ENCODE measurements at regions not wholly inside any gene's neighbourhood (a gene's known extent, or its start where the extent isn't known, plus 50 kb on each side); places are given as distances from the start of the nearest gene placed in this dataset.

DNA sequence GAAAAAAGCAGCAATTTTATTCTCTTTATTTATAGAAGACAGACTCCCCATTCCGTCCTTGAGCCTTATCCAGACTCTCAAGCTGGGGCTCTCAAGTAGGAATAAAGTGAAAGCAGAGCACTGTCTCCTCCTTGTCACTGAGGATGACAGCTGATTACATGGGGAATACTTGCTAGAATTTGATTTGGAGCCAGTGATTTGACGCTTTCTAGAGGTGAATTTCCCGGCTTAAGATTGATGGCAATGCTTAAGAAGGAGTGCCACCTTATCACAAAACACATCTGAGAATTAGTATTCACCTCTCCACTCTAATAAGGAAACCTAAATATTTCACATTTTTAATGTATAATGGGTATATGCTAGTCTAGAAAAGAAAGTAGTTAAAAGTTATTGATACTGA, 135.4 kb upstream of the SLC39A10 start:
- H3K27ac ChIP-seq: no peak overlapping the region
- no peaks in the 10 kb centered on the region for H3K27me3 ChIP-seq
- no peaks in the 10 kb centered on the region for H3K9me3 ChIP-seq
- no peaks in the 10 kb centered on the region for H3K36me3 ChIP-seq
- TF ChIP-seq POLR2AphosphoS5 (IDR thresholded peaks at IDR 0.05) (no peak), EP300 (IDR thresholded peaks at IDR 0.05) (no peak), POLR2A (IDR thresholded peaks at IDR 0.05) (no peak)
- TF ChIP-seq, protein P1, sequence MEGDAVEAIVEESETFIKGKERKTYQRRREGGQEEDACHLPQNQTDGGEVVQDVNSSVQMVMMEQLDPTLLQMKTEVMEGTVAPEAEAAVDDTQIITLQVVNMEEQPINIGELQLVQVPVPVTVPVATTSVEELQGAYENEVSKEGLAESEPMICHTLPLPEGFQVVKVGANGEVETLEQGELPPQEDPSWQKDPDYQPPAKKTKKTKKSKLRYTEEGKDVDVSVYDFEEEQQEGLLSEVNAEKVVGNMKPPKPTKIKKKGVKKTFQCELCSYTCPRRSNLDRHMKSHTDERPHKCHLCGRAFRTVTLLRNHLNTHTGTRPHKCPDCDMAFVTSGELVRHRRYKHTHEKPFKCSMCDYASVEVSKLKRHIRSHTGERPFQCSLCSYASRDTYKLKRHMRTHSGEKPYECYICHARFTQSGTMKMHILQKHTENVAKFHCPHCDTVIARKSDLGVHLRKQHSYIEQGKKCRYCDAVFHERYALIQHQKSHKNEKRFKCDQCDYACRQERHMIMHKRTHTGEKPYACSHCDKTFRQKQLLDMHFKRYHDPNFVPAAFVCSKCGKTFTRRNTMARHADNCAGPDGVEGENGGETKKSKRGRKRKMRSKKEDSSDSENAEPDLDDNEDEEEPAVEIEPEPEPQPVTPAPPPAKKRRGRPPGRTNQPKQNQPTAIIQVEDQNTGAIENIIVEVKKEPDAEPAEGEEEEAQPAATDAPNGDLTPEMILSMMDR (IDR thresholded peaks at IDR 0.05): no peak
- no peaks in the 10 kb centered on the region for H3K4me1 ChIP-seq
- H3K4me3 ChIP-seq: no peak overlapping the region
- no peak for DNase-seq
- intact Hi-C loops (cut with DNase I): no loop called here
- WGBS, 2 donors: 89 to 91% methylated on average over 3 of the region's 3 CpGs

DNA sequence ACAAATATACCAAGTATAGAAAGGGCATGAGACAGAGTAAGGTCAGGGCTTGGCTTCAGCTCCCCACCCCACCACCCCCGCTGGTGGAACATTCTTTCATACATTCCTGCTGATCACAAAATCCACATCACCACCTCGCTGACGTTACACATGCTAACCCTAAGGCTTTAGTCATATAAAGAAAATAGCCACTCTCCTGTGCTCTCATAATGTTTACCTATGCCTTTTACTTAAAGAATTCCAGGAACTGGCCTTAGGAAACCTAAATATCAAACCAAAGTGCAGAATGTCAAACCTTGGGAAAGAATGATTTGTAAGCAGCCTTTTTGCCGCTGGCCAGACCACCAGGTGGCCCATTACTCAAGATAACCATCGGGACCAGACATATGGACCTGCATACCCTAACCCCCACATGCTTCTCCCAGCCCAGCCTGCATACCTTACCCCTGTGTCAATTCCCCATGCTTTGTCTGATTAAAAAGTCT, 136.3 kb upstream of the SLC39A10 start:
- Histone ChIP-seq H3K27ac (no peak overlapping the region), H3K4me3 (no peak overlapping the region), H3K36me3 (no peaks in the 10 kb centered on the region), H3K27me3 (no peaks in the 10 kb centered on the region), H3K4me1 (no peaks in the 10 kb centered on the region), H3K9me3 (no peaks in the 10 kb centered on the region)
- TF ChIP-seq, protein P1 (IDR thresholded peaks at IDR 0.05): no peak
- TF ChIP-seq POLR2AphosphoS5 (IDR thresholded peaks at IDR 0.05) (no peak), POLR2A (IDR thresholded peaks at IDR 0.05) (no peak)
- DNase-seq: no peak
- WGBS, 2 donors: 83 to 90% methylated on average over 5 of the region's 5 CpGs
- intact Hi-C loops (cut with DNase I): no loop called here

DNA sequence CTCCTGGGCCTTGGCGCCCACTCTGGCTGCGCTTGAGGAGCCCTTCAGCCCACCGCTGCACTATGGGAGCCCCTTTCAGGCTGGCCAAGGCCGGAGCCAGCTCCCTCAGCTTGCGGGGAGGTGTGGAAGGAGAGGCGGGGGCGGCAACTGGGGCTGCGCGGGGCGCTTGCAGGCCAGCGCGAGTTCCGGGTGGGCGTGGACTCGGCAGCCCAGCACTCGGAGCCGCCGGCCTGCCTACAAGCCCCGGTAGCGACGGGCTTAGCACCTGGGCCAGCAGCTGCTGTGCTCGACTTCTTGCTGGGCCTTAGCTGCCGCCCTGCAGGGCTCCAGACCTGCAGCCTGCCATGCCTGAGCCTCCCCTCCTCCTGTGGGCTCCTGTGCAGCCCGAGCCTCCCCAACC, 141.5 kb upstream of the SLC39A10 start:
- 95 to 96% methylated on average over 24 of the region's 24 CpGs for WGBS, 2 donors
- Histone ChIP-seq H3K27me3 (no peaks in the 10 kb centered on the region), H3K4me3 (no peak overlapping the region), H3K36me3 (no peaks in the 10 kb centered on the region), H3K27ac (no peak overlapping the region), H3K4me1 (no peaks in the 10 kb centered on the region), H3K9me3 (no peaks in the 10 kb centered on the region)
- TF ChIP-seq POLR2AphosphoS5 (IDR thresholded peaks at IDR 0.05): no peak
- no peak for TF ChIP-seq EP300 (IDR thresholded peaks at IDR 0.05)
- TF ChIP-seq, protein P1 (IDR thresholded peaks at IDR 0.05): no peak
- no peak for TF ChIP-seq POLR2A (IDR thresholded peaks at IDR 0.05)
- DNase-seq: no peak
- intact Hi-C loops (cut with DNase I): no loop called here

DNA sequence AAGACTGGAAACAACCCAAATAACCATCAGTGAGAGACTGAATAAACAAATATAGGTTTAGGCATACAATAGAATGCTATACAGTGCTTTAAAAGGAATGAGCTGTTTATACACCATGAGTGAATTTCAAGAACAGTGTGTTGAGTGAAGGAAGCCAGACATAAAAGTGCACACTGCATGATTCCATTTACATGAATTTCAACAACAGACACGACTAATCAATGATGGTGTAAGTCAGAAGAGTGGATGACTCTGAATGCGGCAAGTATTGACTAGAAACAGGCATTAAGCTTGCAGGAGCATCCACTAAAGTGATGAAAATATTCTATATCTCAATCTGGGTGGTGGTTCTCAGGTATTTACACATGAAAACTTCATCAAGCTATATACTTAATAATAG, 142.7 kb upstream of the SLC39A10 start:
- no peaks in the 10 kb centered on the region for H3K36me3 ChIP-seq
- TF ChIP-seq, protein P1 (IDR thresholded peaks at IDR 0.05): no peak
- no peak for TF ChIP-seq EP300 (IDR thresholded peaks at IDR 0.05)
- TF ChIP-seq POLR2A (IDR thresholded peaks at IDR 0.05): no peak
- no peak for TF ChIP-seq POLR2AphosphoS5 (IDR thresholded peaks at IDR 0.05)
- intact Hi-C loops (cut with DNase I): no loop called here
- no peaks in the 10 kb centered on the region for H3K4me1 ChIP-seq
- H3K4me3 ChIP-seq: no peak overlapping the region
- H3K27ac ChIP-seq: no peak overlapping the region
- 92 to 96% methylated on average over 2 of the region's 2 CpGs for WGBS, 2 donors
- DNase-seq: no peak
- H3K9me3 ChIP-seq: no peaks in the 10 kb centered on the region
- H3K27me3 ChIP-seq: no peaks in the 10 kb centered on the region

DNA sequence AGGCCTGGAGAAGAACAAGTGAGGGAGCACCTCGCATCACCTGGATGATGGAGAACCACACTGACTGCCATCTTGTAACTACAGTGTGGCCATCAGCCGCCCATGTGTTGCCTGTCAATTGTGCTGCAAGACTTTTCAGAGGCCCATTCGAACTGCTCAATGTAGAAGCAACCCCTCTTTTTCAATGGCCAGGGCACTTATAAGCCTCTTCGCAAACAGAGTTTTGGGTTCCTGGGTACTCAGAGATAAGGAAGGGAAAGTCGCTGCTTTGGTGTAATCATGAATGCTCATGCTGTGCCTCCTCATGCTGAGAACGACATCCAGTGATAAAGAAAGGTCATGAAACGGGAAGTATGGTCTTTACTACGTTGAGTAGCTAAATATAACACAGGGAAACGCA, 143.9 kb upstream of the SLC39A10 start:
- TF ChIP-seq, protein P1 (IDR thresholded peaks at IDR 0.05): no peak
- TF ChIP-seq EP300 (IDR thresholded peaks at IDR 0.05): no peak
- TF ChIP-seq POLR2A (IDR thresholded peaks at IDR 0.05): no peak
- no peak for TF ChIP-seq POLR2AphosphoS5 (IDR thresholded peaks at IDR 0.05)
- H3K9me3 ChIP-seq: no peaks in the 10 kb centered on the region
- no peak overlapping the region for H3K27ac ChIP-seq
- H3K4me3 ChIP-seq: no peak overlapping the region
- intact Hi-C loops (cut with DNase I): no loop called here
- no peaks in the 10 kb centered on the region for H3K4me1 ChIP-seq
- no peak for DNase-seq
- no peaks in the 10 kb centered on the region for H3K36me3 ChIP-seq
- WGBS, 2 donors: 73 to 86% methylated on average over 9 of the region's 9 CpGs
- H3K27me3 ChIP-seq: no peaks in the 10 kb centered on the region

Measured in sigmoid colon (tissue), 6 donors.